GM04504 (cell line): ENCODE measurements at regions not wholly inside any gene's neighbourhood (a gene's known extent, or its start where the extent isn't known, plus 50 kb on each side); places are given as distances from the start of the nearest gene placed in this dataset.
"Not testable (repeated sequence)": the region's sequence is repeated elsewhere in the genome, so short reads cannot be mapped to it uniquely, and the experiment has no call there.

Experiments used
- DNase-seq: peaks from one replicate; pipeline ENCODE4 v3.0.0-alpha.2; 2012; ENCODE audit warnings: low read depth

DNA sequence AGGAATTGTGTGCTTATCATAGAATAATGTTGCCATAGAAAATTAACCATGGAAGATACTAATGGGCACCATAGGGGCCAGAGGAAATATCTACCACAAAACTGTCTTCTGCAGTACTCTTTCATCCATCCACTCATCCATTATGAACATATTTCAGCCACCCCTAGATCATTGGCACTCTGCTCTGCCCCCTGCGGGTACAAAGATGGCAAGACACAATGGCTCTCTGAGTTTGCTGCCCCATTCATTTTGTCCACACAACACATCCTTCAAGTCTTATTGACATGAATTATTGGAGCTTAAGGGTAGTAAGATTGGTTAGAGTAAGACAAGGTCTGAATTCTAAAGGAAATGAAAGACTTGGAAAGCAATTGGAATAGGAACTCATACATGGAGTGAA is 1224.7 kb upstream of the CELF4 start:
- no peak for DNase-seq

DNA sequence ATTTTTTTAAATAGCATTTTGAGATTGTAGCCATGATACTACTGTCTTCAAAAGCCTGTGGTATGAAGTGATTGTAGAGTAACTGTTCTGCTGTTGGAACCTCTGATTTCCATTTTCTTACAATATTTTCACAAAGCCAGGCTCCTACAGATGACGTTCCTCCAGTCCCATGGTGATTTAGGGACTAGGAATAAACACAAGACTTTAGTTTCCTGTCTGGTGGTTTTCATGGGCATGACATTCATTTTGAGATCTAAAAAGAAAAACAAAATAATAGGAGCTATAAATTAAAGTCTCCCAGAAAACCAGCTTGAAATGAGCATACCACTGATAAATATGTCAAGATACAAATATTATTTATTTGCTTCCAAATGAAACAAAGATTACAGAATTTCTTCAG is 1223.5 kb upstream of the CELF4 start:
- no peak for DNase-seq

DNA sequence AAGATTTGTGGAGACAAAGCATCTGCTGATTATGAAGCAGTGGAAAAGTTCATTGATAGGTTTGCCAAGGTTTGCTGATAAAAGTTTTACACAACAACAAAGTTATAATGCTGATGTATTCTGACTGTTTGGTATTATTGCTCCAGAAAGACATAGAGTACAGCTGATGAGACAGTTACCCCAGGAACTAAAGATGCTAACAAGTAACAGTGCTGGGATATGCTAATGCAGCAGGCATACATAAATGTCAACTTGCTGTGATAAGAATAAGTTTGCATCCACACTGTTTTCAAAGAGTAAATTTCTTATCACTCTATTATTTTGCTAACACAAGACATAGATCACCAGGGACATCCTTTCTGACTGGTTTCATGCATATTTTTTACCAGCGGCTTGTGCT is 1221.3 kb upstream of the CELF4 start:
- DNase-seq: no peak

DNA sequence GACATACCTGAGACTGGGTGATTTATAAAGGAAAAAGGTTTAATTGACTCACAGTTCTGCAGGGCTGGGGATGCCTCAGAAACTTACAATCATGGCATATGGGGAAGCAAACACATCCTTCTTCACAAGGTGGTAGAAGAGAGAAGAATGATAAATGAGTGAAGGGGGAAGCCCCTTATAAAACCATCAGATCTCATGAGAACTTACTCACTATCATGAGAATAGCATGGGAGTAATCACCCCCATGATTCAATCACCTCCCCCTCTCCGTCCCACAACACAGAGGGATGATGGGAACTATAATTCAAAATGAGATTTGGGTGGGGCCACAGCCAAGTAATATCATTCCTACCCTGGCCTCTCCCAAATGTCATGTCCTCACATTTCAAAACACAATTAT is 1206.0 kb upstream of the CELF4 start:
- not testable (repeated sequence) for DNase-seq

DNA sequence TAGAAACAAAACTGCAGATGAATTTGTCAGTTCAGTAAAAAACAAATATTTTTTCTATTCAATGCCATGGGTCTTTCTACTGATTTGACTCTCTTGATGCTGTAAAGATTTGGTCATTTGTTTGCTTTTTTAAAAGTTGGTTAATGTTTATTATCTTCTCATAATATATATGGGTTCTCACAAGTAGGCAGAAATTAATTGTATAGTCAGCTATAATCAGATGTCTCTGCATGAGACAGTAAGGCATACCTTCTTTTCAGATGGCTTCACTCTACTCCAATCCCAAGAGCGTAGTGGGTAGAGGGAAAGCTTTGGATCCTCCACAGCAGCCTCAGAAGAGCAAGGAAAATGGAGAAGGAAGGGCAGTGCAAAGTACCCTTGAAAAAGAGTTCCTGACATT is 1202.9 kb upstream of the CELF4 start:
- DNase-seq: no peak

DNA sequence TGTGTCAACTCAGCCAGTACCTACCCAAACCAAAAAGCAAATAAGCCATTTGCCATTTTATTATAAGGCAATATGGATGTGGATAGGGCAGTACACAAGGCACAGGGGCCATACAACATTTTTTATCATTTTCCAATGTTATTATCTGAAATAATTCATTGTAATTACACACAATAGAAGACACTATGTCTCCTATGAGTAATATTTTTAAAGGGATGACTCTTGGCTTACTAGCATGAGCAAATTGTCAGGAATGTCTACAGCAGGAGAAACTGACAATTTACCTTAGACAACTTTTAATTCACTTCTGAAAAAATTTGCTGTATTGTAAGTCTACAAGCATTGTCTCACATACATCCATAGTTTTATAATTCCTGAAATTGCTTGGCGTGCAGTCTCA is 1193.9 kb upstream of the CELF4 start:
- DNase-seq: no peak

DNA sequence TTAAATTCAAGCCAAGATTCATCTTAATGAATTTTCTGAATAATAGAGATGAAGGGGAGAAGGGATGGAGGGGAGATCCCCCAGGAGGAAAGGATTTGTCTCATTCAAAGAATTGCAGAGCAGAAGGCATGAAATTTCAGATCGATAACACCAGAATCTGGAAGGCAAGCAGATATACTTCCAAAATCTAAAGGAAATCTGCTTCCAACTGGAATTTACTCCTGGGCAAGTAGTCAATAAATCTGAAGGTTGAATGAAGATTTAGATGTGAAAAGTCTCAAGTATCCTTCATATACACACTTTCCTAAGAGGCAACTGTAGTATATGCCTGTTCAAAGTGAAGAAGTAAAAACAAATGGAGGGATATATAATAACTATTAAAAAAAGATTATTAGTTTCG is 1190.8 kb upstream of the CELF4 start:
- no peak for DNase-seq

DNA sequence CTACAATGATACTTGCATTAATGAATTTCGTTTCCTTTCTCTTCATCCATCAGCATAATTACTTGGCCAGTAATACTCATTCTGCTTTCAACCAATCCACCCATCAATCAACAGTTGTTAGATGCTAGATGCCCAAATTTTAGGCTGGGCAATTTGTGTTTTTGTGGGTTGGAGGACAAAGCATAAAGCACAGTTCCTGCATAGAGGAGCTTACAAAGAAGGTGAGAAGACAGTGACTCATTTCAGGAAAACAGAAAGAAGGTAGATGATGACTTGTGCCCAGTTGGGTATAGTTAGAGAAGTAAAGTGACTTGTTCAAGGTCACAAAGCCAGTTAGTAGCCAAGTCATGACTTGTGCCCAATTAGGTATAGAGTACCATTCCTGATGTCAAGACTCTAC is 1186.8 kb upstream of the CELF4 start:
- DNase-seq: no peak

DNA sequence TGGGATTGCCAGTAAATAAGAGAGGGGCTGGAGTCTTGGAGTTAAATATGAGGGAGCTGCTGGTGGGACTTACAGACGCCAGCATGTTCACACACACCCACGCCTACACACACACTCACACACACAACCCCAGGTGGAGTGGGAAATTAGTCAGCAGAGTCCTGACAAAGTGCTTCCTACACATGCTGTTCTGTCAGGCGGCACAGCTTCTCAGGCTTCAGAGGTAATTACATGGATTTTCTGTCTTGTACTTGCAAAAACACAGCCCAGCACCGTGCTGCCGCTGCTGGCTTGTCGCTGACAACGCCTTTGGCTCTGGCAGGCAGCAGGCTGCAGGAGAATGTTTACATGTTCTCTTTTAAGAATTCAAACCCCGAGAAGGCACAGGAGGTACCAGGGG is 1186.3 kb upstream of the CELF4 start:
- DNase-seq: no peak

DNA sequence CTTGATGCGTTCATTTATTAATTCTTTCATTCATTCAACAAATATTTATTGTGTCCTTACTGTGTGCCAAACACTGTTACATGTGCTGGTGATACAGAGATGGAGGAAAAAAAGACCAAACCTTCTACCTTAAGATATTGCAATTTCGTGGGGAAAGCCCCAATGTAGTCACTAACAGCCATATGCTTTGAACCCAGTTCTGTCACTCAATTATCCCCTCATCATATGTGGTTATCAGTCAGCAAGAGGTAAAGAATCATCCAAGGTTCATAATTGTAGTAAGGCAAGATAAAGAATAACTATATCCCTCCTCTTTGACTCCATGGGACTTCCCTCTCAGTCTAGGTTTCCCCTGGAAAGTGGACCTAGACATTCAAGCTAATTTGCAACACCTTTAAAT is 1185.6 kb upstream of the CELF4 start:
- DNase-seq: no peak

DNA sequence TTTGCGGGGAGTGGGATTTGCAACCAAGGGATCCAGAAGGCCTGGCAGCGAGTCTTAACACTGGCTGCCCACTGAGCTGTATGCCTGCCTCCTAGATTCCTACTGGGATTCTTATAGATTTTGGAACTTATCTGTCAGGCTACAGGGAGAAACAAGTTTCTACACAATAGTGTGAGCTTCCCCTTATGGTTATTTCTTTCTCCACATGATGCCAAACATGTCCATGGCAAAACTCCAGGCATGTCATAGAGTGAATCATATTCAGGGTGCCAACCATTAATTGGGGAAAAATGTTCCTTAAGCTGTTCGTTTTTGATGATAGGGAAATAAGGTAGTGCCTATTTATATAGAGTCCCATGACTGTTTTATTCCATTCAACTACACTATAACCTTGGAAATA is 1185.2 kb upstream of the CELF4 start:
- no peak for DNase-seq

DNA sequence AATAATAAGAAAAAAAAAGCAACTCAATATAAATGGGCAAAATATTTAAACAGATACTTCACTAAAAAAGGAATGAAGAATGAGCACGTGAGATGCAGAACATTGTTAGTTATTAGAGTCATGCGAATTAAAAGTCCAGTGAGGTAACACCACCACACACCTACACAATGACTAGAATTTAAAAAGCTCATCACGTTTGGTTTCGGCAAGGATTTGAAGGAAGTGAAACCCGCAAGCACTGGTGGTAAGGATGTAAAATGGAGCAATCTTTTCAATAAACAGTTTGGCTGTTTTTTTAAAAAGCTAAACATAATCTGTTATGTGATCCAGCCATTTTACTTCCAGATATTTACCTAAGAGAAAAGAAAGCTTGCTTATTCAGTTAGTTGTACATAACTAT is 1181.6 kb upstream of the CELF4 start:
- no peak for DNase-seq

DNA sequence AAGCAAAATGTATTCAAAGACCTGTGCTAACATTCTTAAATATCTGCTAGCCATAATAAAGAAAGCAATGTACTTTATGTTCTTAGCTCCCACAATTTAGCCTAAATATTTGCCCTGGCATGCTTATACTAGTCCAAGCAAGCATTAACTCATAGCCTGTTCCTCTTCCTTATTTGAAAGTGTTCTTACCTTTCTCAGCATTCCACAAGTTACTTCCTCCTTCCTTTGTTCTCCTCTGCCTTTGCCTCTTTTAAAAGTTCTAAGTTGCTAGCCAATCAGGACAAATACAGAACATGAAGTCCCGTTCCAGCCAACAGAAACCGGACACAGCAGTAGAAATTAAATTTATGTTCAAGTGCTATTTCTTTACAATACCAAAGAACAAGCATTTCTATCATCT is 1154.6 kb upstream of the CELF4 start:
- DNase-seq: not testable (repeated sequence)

DNA sequence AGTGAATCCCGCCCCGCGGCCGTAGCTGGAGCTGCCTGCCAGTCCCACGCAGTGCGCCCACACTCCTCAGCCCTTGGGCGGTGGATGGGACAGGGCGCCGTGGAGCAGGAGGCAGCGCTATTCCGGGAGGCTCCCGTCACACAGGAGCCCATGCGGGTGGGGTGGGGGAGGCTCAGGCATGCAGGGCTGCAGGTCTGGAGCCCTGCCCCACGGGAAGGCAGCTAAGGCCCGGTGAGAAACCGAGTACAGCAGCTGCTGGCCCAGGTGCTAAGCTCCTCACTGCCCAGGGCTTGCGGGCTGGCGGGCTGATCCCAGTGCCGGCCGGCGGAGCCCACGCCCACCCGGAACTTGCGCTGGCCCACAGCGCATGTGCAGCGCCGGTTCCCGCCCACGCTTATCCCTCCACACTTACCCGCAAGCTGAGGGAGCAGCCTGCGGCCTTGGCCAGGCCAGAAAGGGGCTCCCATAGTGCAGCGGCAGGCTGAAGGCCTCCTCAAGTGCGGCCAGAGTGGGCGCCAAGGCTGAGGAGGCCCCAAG is 1152.8 kb upstream of the CELF4 start:
- no peak for DNase-seq

DNA sequence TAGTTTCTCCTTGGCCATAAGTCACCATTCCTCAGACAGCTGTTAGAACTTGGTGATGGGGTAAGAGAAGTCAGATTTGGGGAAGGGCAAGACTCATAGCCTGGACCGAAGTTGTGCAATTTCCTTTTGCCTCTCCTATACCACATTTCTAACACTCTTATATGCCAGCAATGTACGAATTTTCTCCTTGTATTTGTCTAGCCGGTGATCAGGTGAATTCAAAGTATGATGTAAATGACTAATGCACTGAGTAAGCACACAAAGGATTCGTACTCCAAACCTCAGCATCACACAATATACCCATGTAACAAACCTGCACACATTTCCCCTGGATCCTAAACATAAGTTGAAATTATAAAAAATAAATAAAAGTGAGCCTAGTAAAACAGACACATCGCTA is 1143.5 kb upstream of the CELF4 start:
- no peak for DNase-seq

DNA sequence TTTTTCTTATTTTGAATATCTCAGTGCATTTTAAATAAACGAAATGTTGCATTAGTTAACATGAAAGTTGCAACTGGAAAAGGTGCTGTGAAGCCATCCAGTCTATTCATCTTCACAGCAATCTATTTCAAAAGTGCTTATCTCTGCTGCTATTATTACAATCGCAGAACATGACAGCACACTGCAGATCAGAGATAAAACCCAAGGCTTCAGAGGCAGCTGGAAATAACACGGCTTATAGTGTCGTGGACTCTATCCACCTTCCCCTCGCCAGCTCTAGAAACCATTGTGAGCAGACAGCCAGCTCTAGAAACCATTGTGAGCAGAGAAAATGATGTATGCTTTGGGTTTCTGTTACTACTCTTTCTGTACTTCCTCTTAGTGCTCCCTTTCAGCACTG is 1140.8 kb upstream of the CELF4 start:
- DNase-seq: no peak

DNA sequence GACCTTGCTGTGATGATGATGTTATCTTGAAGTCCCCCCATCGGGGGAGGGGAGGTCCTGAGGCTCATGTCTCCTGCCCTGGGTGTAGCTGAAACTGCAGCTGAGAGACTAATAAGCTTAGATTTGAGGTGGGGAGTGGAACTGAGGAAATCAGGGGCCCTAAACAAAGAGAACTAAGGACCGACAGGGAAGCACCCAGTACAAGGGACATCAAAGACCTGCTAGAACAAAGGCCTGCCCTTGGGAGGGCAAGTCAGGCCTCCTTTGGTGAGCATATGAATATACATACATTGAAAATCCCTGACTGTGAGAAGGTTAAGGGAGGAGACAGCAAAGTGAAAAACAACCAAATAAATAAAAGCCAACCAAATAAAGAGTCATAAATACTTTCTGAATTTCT is 1132.5 kb upstream of the CELF4 start:
- no peak for DNase-seq

DNA sequence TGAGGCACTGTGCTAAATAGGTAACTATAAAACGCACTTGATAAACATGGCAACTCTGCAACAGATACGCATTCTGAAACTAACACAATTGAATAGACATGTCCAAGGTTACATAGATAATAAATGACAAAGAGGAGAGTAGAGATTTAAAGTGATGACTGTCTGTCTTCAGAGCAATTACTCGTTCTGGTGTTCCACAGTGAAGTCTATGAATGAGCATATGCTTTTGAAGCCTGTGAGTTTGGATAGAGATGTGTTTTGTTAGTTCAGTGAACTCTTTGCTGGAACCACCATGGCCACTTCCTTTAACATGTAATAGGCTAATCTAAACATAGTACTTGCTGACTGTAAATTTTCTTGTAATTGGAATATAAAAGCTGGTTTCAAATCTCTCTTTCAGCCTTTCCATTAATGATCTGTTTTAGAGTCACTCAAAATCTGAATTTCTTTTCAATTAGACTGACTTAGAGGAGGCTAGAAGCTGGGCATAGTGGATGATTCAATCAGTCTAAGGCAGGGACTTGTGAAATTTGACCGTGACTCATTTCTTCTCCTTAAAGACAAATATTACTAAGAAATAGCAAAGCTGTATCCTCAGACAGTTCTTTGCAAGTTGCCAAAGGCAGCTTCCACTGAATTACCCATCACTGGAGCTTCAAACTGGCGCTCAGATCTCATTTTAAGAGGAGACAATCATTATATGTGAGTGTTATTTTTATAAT is 1130.1 kb upstream of the CELF4 start:
- DNase-seq: no peak

DNA sequence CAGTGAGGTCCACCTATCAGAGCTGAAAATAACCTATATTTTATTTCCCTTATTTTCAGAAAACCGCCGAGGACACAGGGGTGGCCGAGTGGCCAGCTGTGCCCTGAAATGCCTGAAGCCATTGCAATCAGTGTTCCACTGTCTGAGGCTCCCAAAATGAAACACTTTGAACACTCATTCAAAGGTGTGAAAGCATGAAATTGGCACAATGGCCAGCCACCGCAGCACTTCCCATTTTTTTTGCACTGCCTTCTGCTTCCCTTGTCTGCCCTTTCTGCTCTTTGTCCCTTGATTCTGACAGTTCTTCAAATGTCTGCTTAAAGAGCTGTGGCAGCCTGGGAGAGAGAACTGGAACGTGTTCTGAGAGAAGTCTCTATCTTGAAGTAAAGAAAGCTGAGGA is 1127.5 kb upstream of the CELF4 start:
- no peak for DNase-seq

DNA sequence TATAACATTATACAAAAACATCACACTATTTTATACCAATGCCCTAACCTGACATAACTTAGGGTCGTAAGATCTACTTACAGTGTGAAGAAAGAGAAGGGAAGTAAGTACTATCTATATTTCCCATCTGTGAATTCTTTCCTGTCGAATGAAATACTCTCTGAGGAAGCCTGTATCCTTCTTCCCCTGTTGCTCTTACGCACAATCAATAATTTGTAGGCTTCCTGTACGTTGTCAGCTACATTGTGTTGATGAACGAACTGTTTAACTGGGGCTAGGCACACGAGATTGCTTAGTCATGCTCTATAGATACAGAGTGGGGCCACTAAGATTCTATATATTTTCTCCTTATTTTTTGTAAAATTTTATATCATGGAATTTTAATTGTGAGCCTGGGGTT is 1125.0 kb upstream of the CELF4 start:
- DNase-seq: no peak

DNA sequence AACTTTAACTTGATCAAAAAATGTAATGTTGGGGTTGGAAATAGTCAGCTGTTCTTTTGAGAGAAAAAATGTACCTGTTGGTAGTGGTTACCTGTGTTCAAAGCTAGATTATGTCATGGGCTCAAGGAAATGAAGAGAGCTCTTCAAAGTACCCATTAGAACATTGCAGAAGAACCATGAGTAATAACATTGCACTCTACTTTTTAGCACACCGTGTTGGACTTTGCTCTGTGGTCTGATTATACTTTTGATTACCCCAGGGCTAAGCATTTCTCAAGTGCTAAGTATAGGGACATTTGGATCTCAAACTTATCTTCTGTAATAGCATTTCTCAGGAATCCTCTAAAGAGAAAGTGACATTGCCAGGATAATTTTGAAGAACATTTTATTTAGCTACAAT is 1122.8 kb upstream of the CELF4 start:
- DNase-seq: no peak

DNA sequence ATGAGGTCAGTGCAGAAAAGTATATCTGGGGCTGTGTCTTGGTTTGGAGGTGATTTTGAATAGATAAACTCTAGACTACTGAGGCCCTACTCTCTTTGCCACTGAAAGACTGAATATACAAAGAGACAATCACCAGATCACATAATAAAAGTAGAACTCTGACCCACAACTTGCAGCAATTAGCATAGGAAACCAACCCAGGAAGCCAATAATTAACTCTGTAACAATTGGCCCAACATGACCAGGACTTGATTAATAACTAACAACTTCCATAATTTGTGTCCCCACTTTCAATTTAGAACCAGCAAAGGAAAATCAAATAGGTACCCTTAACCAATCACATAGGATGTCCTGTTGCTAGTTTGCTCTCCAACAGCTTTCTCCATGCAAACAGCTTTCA is 1104.9 kb upstream of the CELF4 start:
- DNase-seq: no peak

DNA sequence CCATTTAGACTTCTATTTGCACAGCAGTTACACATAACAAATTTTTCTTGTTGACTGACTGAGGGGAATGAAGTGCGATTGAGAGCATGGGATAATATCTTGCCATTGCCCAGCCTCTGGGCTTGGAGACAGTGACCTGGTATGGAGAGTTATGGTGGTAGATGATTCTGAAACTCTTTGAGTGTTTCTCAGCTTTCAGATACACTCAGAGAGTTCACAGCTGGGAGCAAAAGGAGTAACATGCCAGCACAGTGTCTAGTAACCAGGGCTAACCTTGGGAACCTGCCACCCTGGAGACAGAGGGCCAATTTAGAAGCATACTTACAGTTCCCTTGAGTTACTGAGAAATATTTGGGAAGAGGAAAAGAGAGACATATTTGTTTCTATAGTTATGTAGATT is 1099.3 kb upstream of the CELF4 start:
- no peak for DNase-seq

DNA sequence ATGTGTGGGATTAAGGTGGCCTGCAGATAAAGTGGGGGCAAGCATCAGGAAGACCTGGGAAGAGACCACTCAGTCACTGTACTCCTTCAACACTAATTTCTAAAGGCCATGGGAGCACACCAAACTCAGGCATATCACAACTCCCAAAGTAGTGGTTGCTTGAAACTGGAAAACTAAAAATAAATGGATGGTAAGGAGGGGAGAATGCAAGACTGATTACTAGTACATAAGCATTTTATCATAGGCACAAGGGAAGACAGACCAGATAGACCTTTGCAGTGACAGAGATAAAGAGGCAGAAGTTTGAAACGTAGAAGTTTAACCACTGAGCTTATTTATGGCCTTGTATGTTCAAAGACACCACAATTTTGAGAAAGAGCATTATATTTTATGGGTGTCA is 1098.1 kb upstream of the CELF4 start:
- no peak for DNase-seq

DNA sequence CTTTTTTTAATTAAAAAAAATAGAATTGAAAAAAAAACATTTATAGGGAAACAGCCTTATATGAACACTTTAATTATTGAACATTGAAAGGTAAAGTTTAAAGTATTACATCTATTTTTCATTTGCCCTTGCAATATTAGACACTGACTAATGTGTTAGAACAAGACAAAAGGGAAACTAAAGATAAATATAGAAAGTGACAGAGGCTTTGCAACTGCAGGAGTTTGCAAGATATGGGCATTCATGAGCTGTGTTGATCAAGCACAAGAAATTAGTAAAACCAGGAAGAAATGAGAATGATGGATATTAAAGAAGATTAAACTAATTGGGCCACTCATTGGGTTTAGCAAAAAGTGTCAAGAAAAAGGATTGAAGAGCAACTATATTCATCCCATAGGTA is 1097.7 kb upstream of the CELF4 start:
- no peak for DNase-seq
